Ovary (tissue), 7 donors: ENCODE measurements at regions not wholly inside any gene's neighbourhood (a gene's known extent, or its start where the extent isn't known, plus 50 kb on each side); places are given as distances from the start of the nearest gene placed in this dataset.

ENCODE experiments used
- DNase-seq, 5 donors: peaks; one replicate each; pipeline ENCODE4 v3.0.0-alpha.2; 2019 to 2020
- H3K27ac ChIP-seq, 2 donors: fragments of 200-600 bp; one replicate each; pipeline versions ENCODE4 v1.5.1 to v1.8.0; 2019 to 2022
- H3K27me3 ChIP-seq: fragments of 200-600 bp; one replicate; pipeline ENCODE4 v1.8.0; 2022
- H3K36me3 ChIP-seq: fragments of 200-600 bp; sonication (generic); one replicate; pipeline ENCODE4 v1.5.1; 2019
- H3K4me1 ChIP-seq: one replicate; pipeline ENCODE4 v1.8.1; 2013; ENCODE audit warnings: mild to moderate bottlenecking, moderate library complexity; ENCODE audit not compliant: insufficient read depth
- H3K4me3 ChIP-seq: fragments of 200-600 bp; sonication (generic); one replicate; pipeline ENCODE4 v1.5.1; 2017
- H3K9me3 ChIP-seq, 2 donors: fragments of 200-600 bp in 1 of 2; sonication (generic) in 1 of 2; one replicate each; pipeline versions ENCODE4 v1.5.1 to v1.8.1; 2013 to 2019; ENCODE audit warnings: mild to moderate bottlenecking in 1 of 2, moderate library complexity in 1 of 2
- CTCF ChIP-seq, 3 donors: fragments of 450-650 bp in 2 of 3; fragments of 200-600 bp in 1 of 3; IDR thresholded peaks; one replicate each; pipeline versions ENCODE4 v1.5.1 to v1.8.0; 2016 to 2022; ENCODE audit warnings: antibody characterized with exemption in 3 of 3, mild to moderate bottlenecking in 1 of 3
- EP300 ChIP-seq: sonication (generic); formaldehyde crosslinking; IDR thresholded peaks from one replicate; pipeline ENCODE4 v1.6.1; 2017; ENCODE audit warnings: antibody characterized with exemption
- POLR2A ChIP-seq: fragments of 450-650 bp; IDR thresholded peaks from one replicate; pipeline ENCODE4 v1.6.1; 2017; ENCODE audit warnings: antibody characterized with exemption, mild to moderate bottlenecking, moderate library complexity
- WGBS, 3 donors: extraction: QIAGEN DNeasy Blood & Tissue Kit in 1 of 3; methylation state at CpG; one replicate each; pipeline versions ENCODE4 v1.1.5 to v1.1.7; 2013 to 2017; 5-methylcytosine and 5-hydroxymethylcytosine counted together
- intact Hi-C, 4 donors: fragments of 100-400 bp; cut with DNase I; formaldehyde crosslinking; loops; one replicate each; pipeline versions ENCODE4 v1.11.0 to v1.15.1; 2022 to 2023
- donor health status: DM: no; HTN: no; CAD: no; lungs with moderate emphysema.
- donor health status: DM: no; HTN: no; CAD: no.
- donor health status: Bipolar disorder and iron deficiency.
- donor health status: DM: no; HTN: no; CAD: no.
- donor health status: DM: yes; HTN: yes; CAD: no.

- no peaks in the 10 kb centered on the region for H3K27me3 ChIP-seq
Observed at GRCh38 chr1:5751833-5752745, 240.1 kb downstream of the NPHP4 start.

GRCh38 chr1:5751163-5751540 is 241.1 kb downstream of the NPHP4 start:
- WGBS, 3 donors: 78 to 82% (median 82%) methylated on average over 11 of the region's 11 CpGs
- no peak overlapping the region for H3K4me3 ChIP-seq
- intact Hi-C loops: loop anchor here in 1 of 4 donors (10.0 kb wide), 1 partner anchor 1096 kb away; the partner anchor contains the start of gene AJAP1
- TF ChIP-seq EP300: no peak
- no peak for TF ChIP-seq CTCF (IDR thresholded peaks at IDR 0.05)
- TF ChIP-seq POLR2A: no peak
- no peaks in the 10 kb centered on the region for H3K36me3 ChIP-seq
- H3K4me1 ChIP-seq: no peaks in the 10 kb centered on the region
- H3K27ac ChIP-seq: no peak overlapping the region
- no peak for DNase-seq
- no peaks in the 10 kb centered on the region for H3K27me3 ChIP-seq
- no peaks in the 10 kb centered on the region for H3K9me3 ChIP-seq

More at GRCh38 chr1:5751833-5752745, 240.1 kb downstream of the NPHP4 start:
- no peak overlapping the region for H3K4me3 ChIP-seq
- intact Hi-C loops: loop anchor here in 1 of 4 donors (10.0 kb wide), 1 partner anchor 1097 kb away; the partner anchor contains the start of gene AJAP1
- peak in 1 of 5 donors; percentile 3 for DNase-seq
- H3K9me3 ChIP-seq: no peaks in the 10 kb centered on the region
- H3K27ac ChIP-seq: no peak overlapping the region
- no peaks in the 10 kb centered on the region for H3K36me3 ChIP-seq
- WGBS, 3 donors: 46 to 63% (median 47%) methylated on average over 14 of the region's 14 CpGs
- H3K4me1 ChIP-seq: peaks cover 1% of the 10 kb centered on the region
- TF ChIP-seq CTCF (IDR thresholded peaks at IDR 0.05) (no peak), POLR2A (no peak), EP300 (no peak)

- 88 to 95% (median 90%) methylated on average over 16 of the region's 16 CpGs for WGBS, 3 donors
- DNase-seq: no peak
- H3K4me3 ChIP-seq: no peak overlapping the region
- intact Hi-C loops: loop anchor here in 1 of 4 donors (10.0 kb wide), 1 partner anchor 1096 kb away; the partner anchor contains the start of gene AJAP1
- no peaks in the 10 kb centered on the region for H3K36me3 ChIP-seq
- H3K9me3 ChIP-seq: no peaks in the 10 kb centered on the region
- no peak for TF ChIP-seq POLR2A
- TF ChIP-seq CTCF (IDR thresholded peaks at IDR 0.05): no peak
- no peak for TF ChIP-seq EP300
- H3K27ac ChIP-seq: no peak overlapping the region
- H3K27me3 ChIP-seq: no peaks in the 10 kb centered on the region
- H3K4me1 ChIP-seq: no peaks in the 10 kb centered on the region
Observed at GRCh38 chr1:5750186-5751162, 241.8 kb downstream of the NPHP4 start.
